Heart left ventricle (tissue), 13 donors: ENCODE measurements at regions not wholly inside any gene's neighbourhood (a gene's known extent, or its start where the extent isn't known, plus 50 kb on each side); places are given as distances from the start of the nearest gene placed in this dataset.

ENCODE experiments used
- POLR2A ChIP-seq, 2 donors: fragments of 450-650 bp; IDR thresholded peaks; one replicate each; pipeline ENCODE4 v1.6.1; 2017; ENCODE audit warnings: antibody characterized with exemption in 2 of 2, mild to moderate bottlenecking in 2 of 2, moderate library complexity in 2 of 2
- TF ChIP-seq, protein P1 (sequence below), 12 donors: fragments of 200-600 bp; sonication (generic) in 4 of 12; IDR thresholded peaks; one replicate each; pipeline versions ENCODE4 v1.5.0 to v1.8.0; 2018 to 2022; ENCODE audit warnings: antibody characterized with exemption in 12 of 12, mild to moderate bottlenecking in 5 of 12
- donor health status: ischemic (EF 13 %, LVEDD 7.1; RV severe dilation, severe dysfunction).
- donor health status: DM: no; HTN: yes; CAD: no.
- donor health status: DM: no; HTN: no; CAD: no.
- donor health status: ischemic (EF 25% LVEDD 6.9; RV normal size, moderate dysfunction).
- donor health status: ischemic (EF 25% LVEDD 5.7; RV mildly dilated, moderate dysfunction).
- donor health status: ischemic (EF 35%, LVEDD 5.7; RV mildly dilated, moderate dysfunction).
- donor health status: nonischemic (EF 11% LVEDD 7.7; RV severe dilation, severe dysfunction).
- donor health status: DM: yes; HTN: yes; CAD: no.
- donor health status: PGD.
- donor health status: ischemic (EF 29% LVEDD 5.4; RV normal size, mild dysfunction).
- donor health status: nonischemic (EF 23%, LVEDD 6.1; RV moderate dilation, normal function).

DNA sequence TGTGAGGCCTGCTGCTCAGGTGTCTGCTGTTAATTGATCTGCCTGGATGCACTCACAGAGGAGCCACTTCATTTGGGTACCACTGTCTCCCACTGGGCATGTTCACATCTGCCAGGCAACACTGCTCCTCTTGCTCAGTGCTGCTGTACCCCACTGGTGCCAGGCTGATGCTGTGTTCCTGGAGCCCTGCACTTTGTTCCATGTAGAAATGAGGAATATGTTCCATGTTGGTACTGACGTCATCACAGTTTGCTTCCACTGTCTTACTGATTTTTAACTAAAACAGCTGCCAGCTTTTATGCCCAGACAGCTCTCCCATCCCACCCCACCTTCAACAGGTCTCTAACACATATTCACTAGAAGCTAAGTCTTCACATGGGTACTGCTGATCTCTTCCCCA lies 355.7 kb downstream of the LRRC70 start:
- TF ChIP-seq, protein P1, sequence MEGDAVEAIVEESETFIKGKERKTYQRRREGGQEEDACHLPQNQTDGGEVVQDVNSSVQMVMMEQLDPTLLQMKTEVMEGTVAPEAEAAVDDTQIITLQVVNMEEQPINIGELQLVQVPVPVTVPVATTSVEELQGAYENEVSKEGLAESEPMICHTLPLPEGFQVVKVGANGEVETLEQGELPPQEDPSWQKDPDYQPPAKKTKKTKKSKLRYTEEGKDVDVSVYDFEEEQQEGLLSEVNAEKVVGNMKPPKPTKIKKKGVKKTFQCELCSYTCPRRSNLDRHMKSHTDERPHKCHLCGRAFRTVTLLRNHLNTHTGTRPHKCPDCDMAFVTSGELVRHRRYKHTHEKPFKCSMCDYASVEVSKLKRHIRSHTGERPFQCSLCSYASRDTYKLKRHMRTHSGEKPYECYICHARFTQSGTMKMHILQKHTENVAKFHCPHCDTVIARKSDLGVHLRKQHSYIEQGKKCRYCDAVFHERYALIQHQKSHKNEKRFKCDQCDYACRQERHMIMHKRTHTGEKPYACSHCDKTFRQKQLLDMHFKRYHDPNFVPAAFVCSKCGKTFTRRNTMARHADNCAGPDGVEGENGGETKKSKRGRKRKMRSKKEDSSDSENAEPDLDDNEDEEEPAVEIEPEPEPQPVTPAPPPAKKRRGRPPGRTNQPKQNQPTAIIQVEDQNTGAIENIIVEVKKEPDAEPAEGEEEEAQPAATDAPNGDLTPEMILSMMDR (IDR thresholded peaks at IDR 0.05): no peak
- TF ChIP-seq POLR2A (IDR thresholded peaks at IDR 0.05): no peak
